IPS-NIHi11 (cell line): ENCODE measurements at regions not wholly inside any gene's neighbourhood (a gene's known extent, or its start where the extent isn't known, plus 50 kb on each side); places are given as distances from the start of the nearest gene placed in this dataset.
A peak's percentile ranks its signal among the peaks of the same experiment; 100 is the strongest.
"Not testable (repeated sequence)": the region's sequence is repeated elsewhere in the genome, so short reads cannot be mapped to it uniquely, and the experiment has no call there.

ENCODE experiments used
- DNase-seq: peaks from one replicate; pipeline ENCODE4 v3.0.0; 2012; ENCODE audit warnings: mixed read lengths, low spot score

DNA sequence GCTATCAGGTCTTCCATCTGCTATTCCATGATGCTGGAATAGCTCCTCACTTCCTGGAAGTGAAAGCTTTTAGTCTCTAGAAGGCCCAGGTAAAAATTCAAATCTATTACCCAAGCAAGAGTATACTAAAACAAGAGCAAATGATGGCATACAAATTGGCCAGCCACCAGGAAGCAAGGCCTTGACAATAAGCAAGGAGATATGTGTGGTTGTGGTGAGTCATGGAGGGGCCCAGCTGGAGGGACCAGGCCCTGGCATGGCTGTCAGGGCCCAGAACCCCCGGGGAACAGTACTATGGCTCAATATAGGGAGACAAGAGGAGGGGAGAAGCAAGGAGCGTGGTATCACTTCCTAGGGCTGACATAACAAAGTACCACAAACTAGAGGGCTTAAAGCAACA, 358.7 kb downstream of the RRAGC start:
- DNase-seq: no peak

DNA sequence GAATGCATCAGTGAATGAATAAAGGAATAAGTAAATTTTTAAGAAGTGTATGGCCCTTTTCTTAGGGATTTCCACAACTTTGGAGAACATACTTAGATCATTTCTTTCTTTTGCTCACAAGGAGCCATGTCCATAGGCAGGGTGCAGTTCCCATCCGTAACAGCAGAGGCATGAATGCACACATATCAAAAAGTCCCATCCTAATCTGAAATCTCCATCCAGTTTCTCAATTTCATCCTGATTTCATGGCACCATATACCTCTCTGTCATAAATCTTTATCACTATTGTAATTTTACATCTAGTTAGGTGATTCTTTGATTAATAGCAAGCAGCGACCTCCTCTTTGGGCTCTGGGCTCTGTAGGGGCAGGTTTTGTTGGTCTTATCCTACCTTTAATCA, 359.2 kb downstream of the RRAGC start:
- DNase-seq: no peak

DNA sequence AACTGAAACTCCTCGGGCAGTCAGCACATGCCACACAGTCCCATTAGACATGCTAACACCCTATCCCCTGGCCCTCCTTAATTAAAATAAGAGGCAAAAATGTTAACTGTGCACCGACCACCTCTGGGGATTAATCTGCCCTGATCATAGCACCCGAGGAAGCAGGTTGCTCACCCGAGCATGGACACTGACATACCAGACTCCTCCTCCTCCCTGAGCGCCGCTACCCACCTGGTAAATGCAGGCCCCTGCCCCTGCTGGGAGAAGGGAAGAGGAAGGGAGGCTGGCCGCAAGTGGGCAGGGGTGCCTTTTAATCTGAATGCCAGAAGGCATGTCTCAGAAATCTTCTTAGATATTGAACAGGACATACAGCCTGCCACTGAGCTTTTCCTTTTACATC, 360.9 kb downstream of the RRAGC start:
- no peak for DNase-seq

GRCh38 chr1:38497921-38498656, 361.5 kb downstream of the RRAGC start:
- DNase-seq: no peak

DNA sequence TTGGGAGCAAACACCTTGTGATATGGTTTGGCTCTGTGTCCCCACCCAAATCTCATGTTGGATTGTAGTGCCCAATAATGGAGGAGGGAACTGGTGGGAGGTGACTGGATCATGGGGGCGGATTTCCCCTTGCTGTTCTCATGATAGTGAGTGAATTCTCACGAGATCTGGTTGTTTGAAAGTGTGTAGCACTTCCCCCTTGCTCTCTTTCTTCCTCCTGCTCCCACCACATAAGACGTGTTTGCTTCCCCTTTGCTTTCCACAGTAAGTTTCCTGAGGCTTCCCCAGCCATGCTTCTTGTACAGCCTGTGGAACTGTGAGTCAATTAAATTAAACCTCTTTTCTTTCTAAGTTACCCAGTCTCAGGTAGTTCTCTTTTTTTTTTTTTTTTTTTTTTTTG, 366.3 kb downstream of the RRAGC start:
- DNase-seq: not testable (repeated sequence)

GRCh38 chr1:38489844-38490270, 369.7 kb downstream of the RRAGC start:
- DNase-seq: peak; percentile 93

GRCh38 chr1:38488162-38488898, 371.2 kb downstream of the RRAGC start:
- DNase-seq: no peak

DNA sequence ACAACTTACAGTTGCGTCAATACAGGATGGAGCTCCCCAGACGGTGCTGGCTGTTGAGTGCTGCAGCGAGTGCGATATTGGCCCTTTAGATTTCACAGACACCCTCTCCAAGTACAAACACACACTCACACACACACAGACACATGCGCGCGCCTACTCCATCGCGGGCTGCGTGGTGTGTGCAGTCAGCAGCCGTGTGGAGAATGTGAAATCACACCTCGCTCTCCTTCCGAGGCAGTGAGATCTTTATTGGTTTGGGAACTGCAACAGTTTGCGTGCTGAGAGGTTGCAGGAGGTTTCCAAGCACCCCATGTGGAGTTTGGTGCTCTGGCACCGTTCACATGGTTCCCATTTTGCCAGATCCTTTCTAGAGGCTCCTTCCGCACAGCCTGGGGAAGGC, 372.2 kb downstream of the RRAGC start:
- no peak for DNase-seq

DNA sequence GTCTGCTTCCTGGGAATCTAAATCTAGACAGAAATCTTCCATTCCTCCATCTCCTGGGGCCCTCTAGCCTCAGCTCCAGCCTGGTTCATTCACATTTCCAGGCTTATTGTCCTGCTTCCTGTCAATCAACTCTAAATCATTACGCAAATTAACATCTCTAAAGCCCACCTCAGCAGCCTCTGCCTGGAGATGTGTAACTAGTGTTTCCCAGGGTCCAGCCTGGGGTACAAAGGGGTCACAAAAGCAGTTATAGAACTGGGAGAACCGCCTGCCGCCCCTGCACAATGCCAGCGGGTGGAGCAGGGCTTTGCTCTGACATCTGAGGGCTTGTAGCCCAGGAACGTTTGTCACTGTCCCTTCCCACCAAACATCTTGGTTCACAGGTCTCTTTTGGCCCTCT, 373.5 kb downstream of the RRAGC start:
- no peak for DNase-seq

- no peak for DNase-seq
Observed at GRCh38 chr1:38481871-38482826, 377.4 kb downstream of the RRAGC start.

- DNase-seq: not testable (repeated sequence)
Observed at GRCh38 chr1:38479662-38480061, 379.9 kb downstream of the RRAGC start.

DNA sequence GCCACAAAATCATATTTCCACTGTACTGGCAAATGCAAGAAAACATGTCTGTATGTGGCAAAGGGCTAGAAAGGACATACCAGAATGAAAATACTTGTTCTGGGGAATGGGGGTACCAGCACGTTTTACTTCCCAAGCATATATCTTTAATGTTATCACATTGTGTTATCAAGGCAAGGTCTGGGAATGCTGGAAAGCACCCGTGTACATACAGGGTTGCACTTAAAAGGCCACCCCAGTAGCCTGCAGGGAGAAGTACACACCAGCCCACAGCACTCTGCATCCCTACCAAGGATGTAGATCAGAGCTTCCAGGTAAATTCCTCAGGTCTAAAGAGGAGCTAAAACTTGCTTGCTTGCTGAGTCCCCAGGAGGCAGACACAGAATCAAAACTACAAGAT, 381.8 kb downstream of the RRAGC start:
- DNase-seq: no peak

DNA sequence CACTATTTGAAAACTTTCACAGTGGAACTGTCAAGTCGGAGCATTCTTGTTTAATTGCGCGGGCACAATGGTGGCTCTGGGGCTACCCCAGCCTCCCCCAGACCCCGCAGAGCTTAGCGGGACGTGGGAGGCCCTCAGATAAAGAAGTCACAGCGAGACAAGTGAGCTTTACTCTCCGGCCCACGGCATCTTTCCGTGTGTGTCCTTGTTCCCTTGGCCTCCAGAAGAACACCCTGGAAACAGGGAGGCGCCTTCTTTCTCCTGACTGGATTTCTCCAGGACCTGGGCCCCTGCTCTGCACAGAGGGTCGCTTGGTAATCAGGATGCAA, 382.8 kb downstream of the RRAGC start:
- DNase-seq: no peak

GRCh38 chr1:38476111-38476849, 383.3 kb downstream of the RRAGC start:
- DNase-seq: peak; percentile 71

- no peak for DNase-seq
Observed at GRCh38 chr1:38475624-38476005, 384.0 kb downstream of the RRAGC start.

DNA sequence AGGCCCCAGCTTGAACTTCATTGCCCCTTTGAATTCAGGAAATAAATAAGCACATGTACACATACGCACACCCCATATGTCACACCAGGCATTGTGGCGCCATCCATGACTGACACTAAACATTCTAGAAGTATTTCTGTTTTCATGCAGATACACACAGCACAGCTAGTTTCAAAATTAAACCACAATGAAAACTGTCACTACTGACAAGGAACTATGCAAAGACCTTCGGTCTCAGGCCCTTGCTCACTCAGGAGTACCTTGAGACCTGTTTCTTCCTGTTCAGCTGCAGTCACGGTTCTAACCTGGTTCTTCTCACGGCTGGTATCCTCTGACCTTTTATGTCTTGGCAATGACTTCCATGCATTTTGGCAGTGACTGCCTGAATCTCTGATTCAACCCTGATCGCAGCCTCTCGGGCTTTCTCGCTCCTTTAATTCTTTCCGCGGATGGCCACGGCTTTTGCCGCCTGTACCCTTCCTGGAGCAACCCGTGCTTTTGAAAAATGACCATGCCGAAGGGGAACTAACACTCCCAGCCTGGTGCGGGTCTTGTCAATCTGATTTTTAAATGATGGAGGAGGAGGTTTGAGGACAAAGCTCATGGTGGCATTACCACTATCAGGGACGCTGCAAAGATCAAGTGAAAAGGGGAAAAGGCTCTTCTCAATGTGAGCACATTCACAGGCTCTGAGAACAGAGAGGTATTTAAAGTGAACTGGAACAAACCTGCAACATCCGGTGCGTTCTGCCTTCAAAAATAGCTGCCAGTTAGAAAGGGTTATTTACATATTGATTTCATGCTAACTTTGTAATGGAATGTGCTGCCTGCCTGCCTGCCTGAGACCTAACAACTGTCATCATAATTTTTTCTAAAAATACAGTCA, 384.6 kb downstream of the RRAGC start:
- DNase-seq: peak; percentile 22

DNA sequence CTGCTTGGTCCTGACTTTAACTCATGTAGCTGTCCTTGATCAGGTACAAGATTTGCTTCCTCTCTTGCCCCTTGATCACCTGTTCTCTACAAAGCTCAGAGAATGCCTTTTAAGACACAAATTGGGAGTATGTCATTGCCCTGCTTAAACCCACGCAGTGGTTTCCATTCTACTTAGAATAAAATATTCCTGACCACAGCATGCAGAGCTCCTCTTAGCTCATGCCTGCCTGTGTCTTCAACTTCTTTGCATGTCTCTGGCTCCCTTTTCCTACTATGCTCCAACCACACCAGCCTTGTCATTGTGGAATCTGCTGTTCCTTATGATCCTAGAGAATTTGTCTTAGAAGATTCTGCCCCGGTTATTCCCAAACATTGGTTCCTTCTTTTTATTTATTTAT, 393.1 kb downstream of the RRAGC start:
- DNase-seq: no peak

- no peak for DNase-seq
Observed at GRCh38 chr1:38465460-38465859, 394.1 kb downstream of the RRAGC start.

DNA sequence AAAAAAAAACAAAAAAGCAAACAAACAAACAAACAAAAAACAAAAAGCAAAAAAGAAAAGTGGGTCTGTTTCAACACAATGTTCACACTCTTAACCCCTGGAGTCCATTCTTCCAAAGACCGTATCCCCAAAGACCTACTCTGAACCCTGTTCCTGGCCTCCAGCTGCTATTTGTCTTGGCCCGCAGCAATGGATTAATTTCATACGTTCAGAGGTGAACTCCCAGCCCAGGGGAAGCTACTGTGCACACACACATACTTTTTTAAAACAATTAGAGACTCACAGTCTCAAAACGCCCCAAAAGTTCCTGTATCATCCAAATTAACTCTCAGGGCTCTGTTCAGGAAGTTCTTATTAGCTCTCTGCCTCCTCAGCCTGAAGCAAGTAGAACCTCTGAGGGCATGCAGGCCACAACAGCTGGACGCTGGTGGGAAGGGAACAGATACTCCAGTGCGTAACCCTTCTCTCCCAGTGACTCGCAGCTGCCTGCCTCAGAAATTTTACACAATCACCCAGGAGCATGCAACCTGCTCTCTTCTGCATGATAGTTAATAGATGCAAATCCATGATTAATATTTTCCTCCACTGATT, 395.4 kb downstream of the RRAGC start:
- no peak for DNase-seq

DNA sequence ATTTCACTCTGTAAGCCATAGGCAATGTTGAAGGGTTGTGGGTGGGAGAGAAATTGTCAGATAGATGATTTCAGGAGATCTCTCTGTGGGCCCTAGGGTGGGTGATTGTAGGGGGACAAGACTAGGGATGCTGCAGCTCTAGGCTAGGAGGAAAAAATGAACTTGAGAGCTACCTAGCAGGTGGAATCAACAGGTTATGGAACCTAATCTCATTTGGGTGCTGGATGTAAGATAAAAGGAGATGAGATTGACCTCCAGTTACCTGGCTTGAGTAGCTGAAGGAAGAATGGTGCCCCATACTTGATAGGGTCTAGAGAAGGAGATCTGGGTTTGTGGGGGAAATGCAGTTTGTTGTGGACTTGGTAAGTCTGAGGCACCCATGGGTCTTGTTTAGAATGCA, 396.5 kb downstream of the RRAGC start:
- no peak for DNase-seq

DNA sequence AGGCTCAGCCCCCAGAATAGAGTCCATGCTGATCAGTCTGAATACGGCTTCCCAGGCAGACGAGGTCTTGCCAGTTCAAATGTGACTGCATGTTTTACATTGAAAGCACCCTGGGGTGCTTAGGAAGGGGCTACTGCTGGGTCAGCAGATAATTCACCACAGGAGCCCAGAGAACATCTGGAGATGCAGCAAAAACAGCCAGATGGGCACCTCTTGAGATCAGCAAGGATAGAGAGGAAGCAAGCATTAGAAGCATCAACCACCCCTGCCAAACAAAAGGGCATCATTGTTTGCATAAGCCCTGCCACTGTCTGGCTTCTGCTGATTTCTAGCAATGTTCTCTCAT, 403.1 kb downstream of the RRAGC start:
- DNase-seq: no peak
